K562 (cell line): ENCODE measurements at regions not wholly inside any gene's neighbourhood (a gene's known extent, or its start where the extent isn't known, plus 50 kb on each side); places are given as distances from the start of the nearest gene placed in this dataset.

Experiments
- ATAC-seq: fragments of 200-7000 bp; cut with Tn5 transposase; 3 replicates; pipeline ENCODE4 v1.9.1; 2020; ENCODE audit warnings: moderate library complexity
- BruUV-seq: library from RNA; stranded (reverse); fragments of 400-500 nt; replicated peaks from 2 replicates; lab custom pipeline; 2021; lab: Mats Ljungman, UMichigan
- CTCF ChIA-PET: fragments of 300-600 bp; formaldehyde crosslinking; extraction: SDS; loops from one replicate; lab custom pipeline; 2021; ENCODE audit warnings: low intra/inter-chr PET ratio; lab: Yijun Ruan, JAX
- POLR2A ChIA-PET: fragments of 300-600, 350-650 bp; sonication (Branson Sonifier 250); formaldehyde crosslinking; extraction: SDS; loops from one replicate; lab custom pipeline; 2021; ENCODE audit warnings: antibody characterized with exemption, inconsistent platforms; lab: Yijun Ruan, JAX
- DNase-seq, 4 experiments: peaks; one replicate each; pipeline versions ENCODE4 v3.0.0 to v3.0.0-alpha.2; 2011 to 2018; ENCODE audit warnings: low spot score in 3 of 4, mixed read lengths in 3 of 4; ENCODE audit errors: extremely low read depth in 1 of 4
- FAIRE-seq: peaks from 2 replicates; lab custom pipeline; 2011; peaks lifted over from hg19 to GRCh38; lab: Jason Lieb, UNC
- H2AFZ ChIP-seq: 2 replicates; pipeline ENCODE4 v1.6.0; 2011; ENCODE audit warnings: low read depth, low read length, control low read depth, inconsistent platforms
- H3K27ac ChIP-seq: fragments of 200-600 bp; 3 replicates; pipeline ENCODE4 v1.8.0; 2011; ENCODE audit warnings: low read depth, mild to moderate bottlenecking, control low read depth, inconsistent platforms, low read length, moderate library complexity, mixed read lengths; ENCODE audit errors: extremely low read depth
- H3K27me3 ChIP-seq, 2 experiments: fragments of 300-600 bp in 1 of 2; 2 replicates in 1 of 2; 3 replicates in 1 of 2; pipeline versions ENCODE4 v1.6.0 to v1.8.0; 2011; ENCODE audit warnings: inconsistent platforms in 2 of 2, low read length in 2 of 2, mild to moderate bottlenecking in 1 of 2, mixed read lengths in 1 of 2, moderate library complexity in 1 of 2; ENCODE audit not compliant: control insufficient read depth in 2 of 2, insufficient read depth in 2 of 2
- H3K36me3 ChIP-seq: fragments of 300-600 bp; 3 replicates; pipeline ENCODE4 v1.8.0; 2011; ENCODE audit warnings: mild to moderate bottlenecking, low read length, inconsistent platforms; ENCODE audit not compliant: control insufficient read depth, insufficient read depth
- H3K4me1 ChIP-seq, 2 experiments: fragments of 200-600 bp in 1 of 2; replicated peaks in 1 of 2; 2 replicates in 1 of 2; 3 replicates in 1 of 2; pipeline versions ENCODE4 v1.5.1 to v1.8.0; 2011; ENCODE audit warnings: inconsistent platforms in 2 of 2, low read length in 2 of 2, mild to moderate bottlenecking in 1 of 2, mixed read lengths in 1 of 2, moderate library complexity in 1 of 2; ENCODE audit not compliant: control insufficient read depth in 2 of 2, insufficient read depth in 2 of 2
- H3K4me2 ChIP-seq: 2 replicates; pipeline ENCODE4 v1.6.1; 2011; ENCODE audit warnings: low read length, control low read depth, inconsistent platforms, mixed read lengths; ENCODE audit not compliant: insufficient read depth
- H3K4me3 ChIP-seq: fragments of 200-600 bp; sonication (generic), shearing (Covaris generic); 2 replicates; pipeline ENCODE4 v1.5.1; 2016; ENCODE audit warnings: control low read depth, inconsistent platforms
- H3K79me2 ChIP-seq: fragments of 200-600 bp; 3 replicates; pipeline ENCODE4 v1.8.0; 2011; ENCODE audit warnings: low read length, inconsistent platforms; ENCODE audit not compliant: control insufficient read depth, insufficient read depth
- H3K9ac ChIP-seq, 2 experiments: 2 replicates each; pipeline versions ENCODE4 v1.6.0 to v1.6.1; 2011; ENCODE audit warnings: low read depth in 2 of 2, low read length in 2 of 2, control low read depth in 1 of 2, inconsistent platforms in 1 of 2, mild to moderate bottlenecking in 1 of 2, mixed read lengths in 1 of 2; ENCODE audit not compliant: insufficient read depth in 1 of 2
- H3K9me1 ChIP-seq: one replicate; pipeline ENCODE4 v1.6.0; 2011; ENCODE audit warnings: inconsistent platforms, mild to moderate bottlenecking, low read length, moderate library complexity; ENCODE audit not compliant: control insufficient read depth, insufficient read depth
- H3K9me3 ChIP-seq: replicated peaks from 2 replicates; pipeline ENCODE4 v1.5.1; 2011; ENCODE audit warnings: low read depth, low read length, inconsistent platforms; ENCODE audit not compliant: control insufficient read depth, insufficient read depth
- H4K20me1 ChIP-seq: replicated peaks from 2 replicates; pipeline ENCODE4 v1.6.1; 2011; ENCODE audit warnings: low read length, inconsistent platforms, mixed read lengths; ENCODE audit not compliant: control insufficient read depth, insufficient read depth
- ARID4B ChIP-seq: sonication (generic); formaldehyde crosslinking; IDR thresholded peaks from 2 replicates; pipeline ENCODE4 v1.8.0; 2022; ENCODE audit warnings: mild to moderate bottlenecking, missing genetic modification reagents
- CBX8 ChIP-seq: fragments of 200-600 bp; sonication (generic); IDR thresholded peaks from 2 replicates; pipeline ENCODE4 v1.6.1; 2012; ENCODE audit warnings: borderline replicate concordance, mixed run types, low read depth, mild to moderate bottlenecking, moderate library complexity, mixed read lengths, low read length, control low read depth, inconsistent platforms; ENCODE audit not compliant: poor library complexity, severe bottlenecking; ENCODE audit errors: extremely low read depth
- EP400 ChIP-seq: fragments of 450-650 bp; IDR thresholded peaks from 2 replicates; pipeline ENCODE4 v1.6.1; 2017; ENCODE audit warnings: antibody characterized with exemption, mild to moderate bottlenecking, moderate library complexity
- EWSR1 ChIP-seq: fragments of 450-650 bp; IDR thresholded peaks from 2 replicates; pipeline ENCODE4 v1.6.1; 2018; ENCODE audit warnings: borderline replicate concordance, mild to moderate bottlenecking, low read depth, moderate library complexity; ENCODE audit not compliant: partially characterized antibody
- KLF6 ChIP-seq: fragments of 250-450 bp; sonication (Bioruptor Pico); IDR thresholded peaks from 2 replicates; pipeline ENCODE4 v1.4.0; 2020; ENCODE audit warnings: mild to moderate bottlenecking, moderate library complexity, borderline replicate concordance
- RFX1 ChIP-seq: fragments of 450-650 bp; IDR thresholded peaks from 2 replicates; pipeline ENCODE4 v1.6.1; 2016; ENCODE audit warnings: mild to moderate bottlenecking, moderate library complexity
- RHOXF2B ChIP-seq: fragments of 250-450 bp; sonication (Bioruptor Pico); conservative IDR thresholded peaks from 2 replicates; pipeline ENCODE4 v1.5.1; 2021
- TEAD2 ChIP-seq: fragments of 450-650 bp; IDR thresholded peaks from 2 replicates; pipeline ENCODE4 v1.6.1; 2016; ENCODE audit warnings: missing genetic modification characterization, control low read depth, missing compliant biosample characterization
- TRIM28 ChIP-seq: fragments of 450-650 bp; IDR thresholded peaks from 2 replicates; pipeline ENCODE4 v1.6.1; 2017
- WGBS: fragments of 100-300 bp; shearing (Covaris generic); methylation state at CpG from one replicate; pipeline ENCODE4 v1.1.6; 2016; ENCODE audit warnings: low coverage, mixed read lengths; ENCODE audit not compliant: insufficient coverage; ENCODE audit errors: missing lambda C conversion rate; 5-methylcytosine and 5-hydroxymethylcytosine counted together
- in situ Hi-C: fragments of 300-500 bp; cut with MboI; formaldehyde crosslinking; loops from 4 replicates; pipeline ENCODE4 v1.15.0; 2018; ENCODE audit warnings: inconsistent platforms, mixed read lengths
- intact Hi-C: fragments of 100-400 bp; cut with micrococcal nuclease; formaldehyde crosslinking; loops from 2 replicates; pipeline ENCODE4 v1.14.2; 2022

- Histone ChIP-seq H3K27ac (no peak overlapping the region), H3K36me3 (no peaks in the 10 kb centered on the region), H3K9me3 (no peaks in the 10 kb centered on the region)
- CTCF ChIA-PET = no interaction called here
- no peak for DNase-seq
- 0% methylated on average over 1 of the region's 1 CpG for WGBS
- TF ChIP-seq RHOXF2B = no peak
- TF ChIP-seq ARID4B (CRISPR knock-in tag) = no peak
- TF ChIP-seq RFX1 = no peak
- no peak for TF ChIP-seq TEAD2 (tag)
- TF ChIP-seq EWSR1 = no peak
- no peak for TF ChIP-seq TRIM28
- TF ChIP-seq CBX8 = no peak
- TF ChIP-seq KLF6 = no peak
- TF ChIP-seq EP400 = no peak
- TF ChIP-seq, all 486 proteins: peak for 0
- no peaks in the 10 kb centered on the region for H3K4me1 ChIP-seq
- POLR2A ChIA-PET = interaction anchor here (0.6 kb wide), 1 partner anchor 402 kb away, joined by 3 read pairs; no protein-coding TSS in a partner anchor
- no peaks in the 10 kb centered on the region for H3K27me3 ChIP-seq
- no peak for FAIRE-seq
- ATAC-seq = no peak
- intact Hi-C loops = no loop called here
- H2AFZ ChIP-seq = no peak overlapping the region
- no TSS peak for BruUV-seq
- no peak overlapping the region for H3K4me2 ChIP-seq
- H3K4me3 ChIP-seq = no peak overlapping the region
- H3K79me2 ChIP-seq = no peaks in the 10 kb centered on the region
- in situ Hi-C loops = no loop called here
- H4K20me1 ChIP-seq = no peaks in the 10 kb centered on the region
- H3K9ac ChIP-seq = no peak overlapping the region
- H3K9me1 ChIP-seq = no peaks in the 10 kb centered on the region
Measured at GRCh38 chr18:34097312-34097711, 127.4 kb downstream of the NOL4 start.
